ENCODE measurements at regions not wholly inside any gene's neighbourhood (a gene's known extent, or its start where the extent isn't known, plus 50 kb on each side); places are given as distances from the start of the nearest gene placed in this dataset.

GRCh38 chr22:48891688-48892577 is 935.7 kb downstream of the BRD1 start:
- no peak for DNase-seq

- no peak for DNase-seq
Measured at GRCh38 chr22:48890693-48891554, 936.7 kb downstream of the BRD1 start.

- DNase-seq: no peak
Measured at GRCh38 chr22:48889887-48890692, 937.6 kb downstream of the BRD1 start.

GRCh38 chr22:48889209-48889830 is 938.4 kb downstream of the BRD1 start:
- no peak for DNase-seq

GRCh38 chr22:48888466-48889208 is 939.0 kb downstream of the BRD1 start:
- no peak for DNase-seq

- no peak for DNase-seq
Measured at GRCh38 chr22:48887394-48888332, 940.0 kb downstream of the BRD1 start.

GRCh38 chr22:48886604-48887393 is 940.9 kb downstream of the BRD1 start:
- DNase-seq: no peak

- no peak for DNase-seq
Measured at GRCh38 chr22:48885919-48886305, 941.8 kb downstream of the BRD1 start.

GRCh38 chr22:48885271-48885918 is 942.3 kb downstream of the BRD1 start:
- no peak for DNase-seq

GRCh38 chr22:48884786-48885185 is 942.9 kb downstream of the BRD1 start:
- no peak for DNase-seq

GRCh38 chr22:48884324-48884723 is 943.3 kb downstream of the BRD1 start:
- DNase-seq: no peak

- DNase-seq: no peak
Measured at GRCh38 chr22:48883211-48883960, 944.3 kb downstream of the BRD1 start.

GRCh38 chr22:48882636-48883200 is 945.0 kb downstream of the BRD1 start:
- DNase-seq: no peak

GRCh38 chr22:48881326-48881980 is 946.2 kb downstream of the BRD1 start:
- DNase-seq: no peak

- DNase-seq: no peak
Measured at GRCh38 chr22:48880749-48881148, 946.9 kb downstream of the BRD1 start.

GRCh38 chr22:48876951-48877350 is 950.7 kb downstream of the BRD1 start:
- DNase-seq: no peak

- DNase-seq: no peak
Measured at GRCh38 chr22:48874956-48875355, 952.7 kb downstream of the BRD1 start.

- DNase-seq: no peak
Measured at GRCh38 chr22:48873191-48873520, 954.5 kb downstream of the BRD1 start.
